Uterus (tissue), 3 donors: ENCODE measurements at regions not wholly inside any gene's neighbourhood (a gene's known extent, or its start where the extent isn't known, plus 50 kb on each side); places are given as distances from the start of the nearest gene placed in this dataset.
"Not testable (repeated sequence)": the region's sequence is repeated elsewhere in the genome, so short reads cannot be mapped to it uniquely, and the experiment has no call there.

Experiments
- DNase-seq, 2 donors: peaks; one replicate each; pipeline ENCODE4 v3.0.0-alpha.2; 2019 to 2020
- H3K27ac ChIP-seq, 2 donors: fragments of 200-600 bp; sonication (generic); 1 replicate in 1 of 2; 2 replicates in 1 of 2; pipeline ENCODE4 v1.5.1; 2016 to 2018
- H3K27me3 ChIP-seq, 2 donors: fragments of 200-600 bp; sonication (generic); one replicate each; pipeline ENCODE4 v1.5.1; 2018 to 2019; ENCODE audit warnings: control low read depth in 1 of 2
- H3K36me3 ChIP-seq, 2 donors: fragments of 200-600 bp; sonication (generic); one replicate each; pipeline ENCODE4 v1.5.1; 2019; ENCODE audit warnings: control low read depth in 1 of 2
- H3K4me1 ChIP-seq, 2 donors: fragments of 200-600 bp; sonication (generic); one replicate each; pipeline ENCODE4 v1.5.1; 2018 to 2019; ENCODE audit warnings: control low read depth in 1 of 2
- H3K4me3 ChIP-seq, 2 donors: fragments of 200-600 bp; sonication (generic); 1 replicate in 1 of 2; 2 replicates in 1 of 2; pipeline ENCODE4 v1.5.1; 2018 to 2019; ENCODE audit warnings: mild to moderate bottlenecking in 1 of 2
- H3K9me3 ChIP-seq, 2 donors: fragments of 200-600 bp; sonication (generic); one replicate each; pipeline ENCODE4 v1.5.1; 2019; ENCODE audit warnings: control low read depth in 1 of 2
- CTCF ChIP-seq, 4 experiments: fragments of 200-600 bp in 2 of 4; fragments of 450-650 bp in 2 of 4; sonication (generic) in 2 of 4; IDR thresholded peaks; one replicate each; pipeline ENCODE4 v1.5.1; 2016 to 2019; ENCODE audit warnings: antibody characterized with exemption in 4 of 4, mild to moderate bottlenecking in 2 of 4, moderate library complexity in 1 of 4
- POLR2A ChIP-seq, 2 donors: fragments of 450-650 bp; IDR thresholded peaks; one replicate each; pipeline ENCODE4 v1.6.1; 2016; ENCODE audit warnings: antibody characterized with exemption in 2 of 2, mild to moderate bottlenecking in 1 of 2, moderate library complexity in 1 of 2
- intact Hi-C: fragments of 100-400 bp; cut with DNase I; formaldehyde crosslinking; loops from one replicate; pipeline ENCODE4 v1.15.1; 2023; ENCODE audit warnings: low total_unique reads
- donor health status: DM: yes; HTN: yes; CAD: no.

DNA sequence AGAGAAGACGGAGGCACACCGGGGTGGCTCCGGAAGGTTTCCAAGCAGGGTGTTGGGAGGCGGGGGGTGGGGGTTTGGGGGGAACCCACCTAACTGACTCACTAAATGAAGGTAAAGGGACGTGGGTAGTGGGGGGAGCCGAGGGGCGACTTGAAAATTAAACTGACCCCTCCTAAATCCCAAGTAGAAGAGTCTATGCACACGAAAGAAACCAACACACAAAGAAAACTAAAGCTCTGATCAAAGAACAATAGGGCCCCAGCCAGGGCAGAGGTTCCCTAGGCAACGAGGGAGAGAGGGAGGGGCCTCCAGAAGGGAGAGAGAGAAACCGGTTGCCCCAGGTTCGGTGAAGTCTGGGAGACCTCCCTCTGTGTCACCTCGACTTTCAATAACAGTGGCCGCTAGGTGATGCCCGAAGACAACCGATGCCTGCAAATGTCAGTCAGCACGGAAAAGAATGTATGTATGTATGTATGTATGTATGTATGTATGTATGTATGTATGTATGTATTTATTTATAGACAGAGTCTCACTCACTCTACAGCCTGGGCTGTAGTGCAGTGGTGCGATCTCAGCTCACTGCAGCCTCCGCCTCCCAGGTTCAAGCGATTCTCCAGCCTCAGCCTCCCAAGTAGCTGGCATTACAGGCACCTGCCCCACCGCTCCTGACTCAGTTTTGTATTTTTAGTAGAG, 106.7 kb upstream of the ANKRD30BL start:
- H3K4me1 ChIP-seq, H3K27me3 ChIP-seq, intact Hi-C loops, H3K36me3 ChIP-seq, H3K9me3 ChIP-seq: not testable (repeated sequence)
- peak; percentile 31 to 57 for DNase-seq
- H3K27ac ChIP-seq = peak overlapping the region in 1 of 2 donors; percentile 43
- H3K4me3 ChIP-seq = peak overlapping the region in 1 of 2 donors; percentile 28
- TF ChIP-seq CTCF (IDR thresholded peaks at IDR 0.05) = peak in 3 of 4 experiments; percentile 27 to 58 (median 50)

- DNase-seq = no peak
- Histone ChIP-seq H3K4me3 (no peak overlapping the region), H3K27ac (no peak overlapping the region), H3K9me3 (no peaks in the 10 kb centered on the region), H3K4me1 (no peaks in the 10 kb centered on the region), H3K36me3 (no peaks in the 10 kb centered on the region), H3K27me3 (no peaks in the 10 kb centered on the region)
- intact Hi-C loops = no loop called here
- TF ChIP-seq CTCF (IDR thresholded peaks at IDR 0.05) (no peak), POLR2A (IDR thresholded peaks at IDR 0.05) (no peak)
Observed at GRCh38 chr2:132268977-132269523, 107.3 kb upstream of the ANKRD30BL start.

- Histone ChIP-seq H3K27me3 (no peaks in the 10 kb centered on the region), H3K36me3 (no peaks in the 10 kb centered on the region), H3K9me3 (no peaks in the 10 kb centered on the region), H3K4me1 (no peaks in the 10 kb centered on the region), H3K27ac (no peak overlapping the region), H3K4me3 (no peak overlapping the region)
- DNase-seq = no peak
- TF ChIP-seq POLR2A (IDR thresholded peaks at IDR 0.05) (no peak), CTCF (IDR thresholded peaks at IDR 0.05) (no peak)
- intact Hi-C loops = no loop called here
Observed at GRCh38 chr2:132270255-132270654, 108.5 kb upstream of the ANKRD30BL start.

GRCh38 chr2:132270981-132271546, 109.3 kb upstream of the ANKRD30BL start:
- TF ChIP-seq POLR2A (IDR thresholded peaks at IDR 0.05) (no peak), CTCF (IDR thresholded peaks at IDR 0.05) (no peak)
- Histone ChIP-seq H3K27me3 (no peaks in the 10 kb centered on the region), H3K4me3 (no peak overlapping the region), H3K27ac (no peak overlapping the region), H3K9me3 (no peaks in the 10 kb centered on the region), H3K4me1 (no peaks in the 10 kb centered on the region), H3K36me3 (no peaks in the 10 kb centered on the region)
- no peak for DNase-seq
- intact Hi-C loops = no loop called here

- H3K4me3 ChIP-seq, H3K27ac ChIP-seq, DNase-seq, intact Hi-C loops, H3K27me3 ChIP-seq, H3K4me1 ChIP-seq, H3K9me3 ChIP-seq, H3K36me3 ChIP-seq: not testable (repeated sequence)
Observed at GRCh38 chr2:132271794-132272193, 110.0 kb upstream of the ANKRD30BL start.
